K562 (cell line): ENCODE measurements at regions not wholly inside any gene's neighbourhood (a gene's known extent, or its start where the extent isn't known, plus 50 kb on each side); places are given as distances from the start of the nearest gene placed in this dataset.
A peak's percentile ranks its signal among the peaks of the same experiment; 100 is the strongest.

Experiments used
- ATAC-seq: fragments of 200-7000 bp; cut with Tn5 transposase; 3 replicates; pipeline ENCODE4 v1.9.1; 2020; ENCODE audit warnings: moderate library complexity
- BruUV-seq: library from RNA; stranded (reverse); fragments of 400-500 nt; replicated peaks from 2 replicates; lab custom pipeline; 2021; lab: Mats Ljungman, UMichigan
- CTCF ChIA-PET: fragments of 300-600 bp; formaldehyde crosslinking; extraction: SDS; loops from one replicate; lab custom pipeline; 2021; ENCODE audit warnings: low intra/inter-chr PET ratio; lab: Yijun Ruan, JAX
- POLR2A ChIA-PET: fragments of 300-600, 350-650 bp; sonication (Branson Sonifier 250); formaldehyde crosslinking; extraction: SDS; loops from one replicate; lab custom pipeline; 2021; ENCODE audit warnings: antibody characterized with exemption, inconsistent platforms; lab: Yijun Ruan, JAX
- DNase-seq, 4 experiments: peaks; one replicate each; pipeline versions ENCODE4 v3.0.0 to v3.0.0-alpha.2; 2011 to 2018; ENCODE audit warnings: low spot score in 3 of 4, mixed read lengths in 3 of 4; ENCODE audit errors: extremely low read depth in 1 of 4
- FAIRE-seq: peaks from 2 replicates; lab custom pipeline; 2011; peaks lifted over from hg19 to GRCh38; lab: Jason Lieb, UNC
- H2AFZ ChIP-seq: 2 replicates; pipeline ENCODE4 v1.6.0; 2011; ENCODE audit warnings: low read depth, low read length, control low read depth, inconsistent platforms
- H3K27ac ChIP-seq: fragments of 200-600 bp; 3 replicates; pipeline ENCODE4 v1.8.0; 2011; ENCODE audit warnings: low read depth, mild to moderate bottlenecking, control low read depth, inconsistent platforms, low read length, moderate library complexity, mixed read lengths; ENCODE audit errors: extremely low read depth
- H3K27me3 ChIP-seq, 2 experiments: fragments of 300-600 bp in 1 of 2; 2 replicates in 1 of 2; 3 replicates in 1 of 2; pipeline versions ENCODE4 v1.6.0 to v1.8.0; 2011; ENCODE audit warnings: inconsistent platforms in 2 of 2, low read length in 2 of 2, mild to moderate bottlenecking in 1 of 2, mixed read lengths in 1 of 2, moderate library complexity in 1 of 2; ENCODE audit not compliant: control insufficient read depth in 2 of 2, insufficient read depth in 2 of 2
- H3K36me3 ChIP-seq: fragments of 300-600 bp; 3 replicates; pipeline ENCODE4 v1.8.0; 2011; ENCODE audit warnings: mild to moderate bottlenecking, low read length, inconsistent platforms; ENCODE audit not compliant: control insufficient read depth, insufficient read depth
- H3K4me1 ChIP-seq, 2 experiments: fragments of 200-600 bp in 1 of 2; replicated peaks in 1 of 2; 2 replicates in 1 of 2; 3 replicates in 1 of 2; pipeline versions ENCODE4 v1.5.1 to v1.8.0; 2011; ENCODE audit warnings: inconsistent platforms in 2 of 2, low read length in 2 of 2, mild to moderate bottlenecking in 1 of 2, mixed read lengths in 1 of 2, moderate library complexity in 1 of 2; ENCODE audit not compliant: control insufficient read depth in 2 of 2, insufficient read depth in 2 of 2
- H3K4me2 ChIP-seq: 2 replicates; pipeline ENCODE4 v1.6.1; 2011; ENCODE audit warnings: low read length, control low read depth, inconsistent platforms, mixed read lengths; ENCODE audit not compliant: insufficient read depth
- H3K4me3 ChIP-seq: fragments of 200-600 bp; sonication (generic), shearing (Covaris generic); 2 replicates; pipeline ENCODE4 v1.5.1; 2016; ENCODE audit warnings: control low read depth, inconsistent platforms
- H3K79me2 ChIP-seq: fragments of 200-600 bp; 3 replicates; pipeline ENCODE4 v1.8.0; 2011; ENCODE audit warnings: low read length, inconsistent platforms; ENCODE audit not compliant: control insufficient read depth, insufficient read depth
- H3K9ac ChIP-seq, 2 experiments: 2 replicates each; pipeline versions ENCODE4 v1.6.0 to v1.6.1; 2011; ENCODE audit warnings: low read depth in 2 of 2, low read length in 2 of 2, control low read depth in 1 of 2, inconsistent platforms in 1 of 2, mild to moderate bottlenecking in 1 of 2, mixed read lengths in 1 of 2; ENCODE audit not compliant: insufficient read depth in 1 of 2
- H3K9me1 ChIP-seq: one replicate; pipeline ENCODE4 v1.6.0; 2011; ENCODE audit warnings: inconsistent platforms, mild to moderate bottlenecking, low read length, moderate library complexity; ENCODE audit not compliant: control insufficient read depth, insufficient read depth
- H3K9me3 ChIP-seq: replicated peaks from 2 replicates; pipeline ENCODE4 v1.5.1; 2011; ENCODE audit warnings: low read depth, low read length, inconsistent platforms; ENCODE audit not compliant: control insufficient read depth, insufficient read depth
- H4K20me1 ChIP-seq: replicated peaks from 2 replicates; pipeline ENCODE4 v1.6.1; 2011; ENCODE audit warnings: low read length, inconsistent platforms, mixed read lengths; ENCODE audit not compliant: control insufficient read depth, insufficient read depth
- CEBPB ChIP-seq: fragments of 450-650 bp; IDR thresholded peaks from 2 replicates; pipeline ENCODE4 v1.6.1; 2016; ENCODE audit warnings: missing genetic modification characterization, missing compliant biosample characterization
- CEBPG ChIP-seq, 3 experiments: fragments of 200-800 bp in 1 of 3; sonication (Bioruptor generic) in 1 of 3; sonication (generic) in 1 of 3; formaldehyde crosslinking in 1 of 3; IDR thresholded peaks in 2 of 3; conservative IDR thresholded peaks in 1 of 3; 2 replicates each; pipeline versions ENCODE4 v1.6.1 to v1.8.0; 2016 to 2022; ENCODE audit warnings: missing compliant biosample characterization in 2 of 3, missing genetic modification characterization in 2 of 3, mild to moderate bottlenecking in 1 of 3, missing genetic modification reagents in 1 of 3
- CHD2 ChIP-seq: IDR thresholded peaks from 2 replicates; pipeline ENCODE4 v1.6.1; 2011; ENCODE audit warnings: low read depth, low read length
- NFIX ChIP-seq: fragments of 250-450 bp; sonication (Bioruptor Pico); IDR thresholded peaks from 2 replicates; pipeline ENCODE4 v1.4.0; 2020; ENCODE audit warnings: low read depth, mild to moderate bottlenecking, moderate library complexity
- POLR3G ChIP-seq: IDR thresholded peaks from 2 replicates; pipeline ENCODE4 v1.6.1; 2011; ENCODE audit not compliant: insufficient read length, insufficient replicate concordance; ENCODE audit errors: extremely low read depth
- SMAD2 ChIP-seq: fragments of 150-350 bp; IDR thresholded peaks from 2 replicates; pipeline ENCODE4 v1.6.1; 2014; ENCODE audit warnings: low read depth, mild to moderate bottlenecking, low read length
- SMARCA5 ChIP-seq: fragments of 450-650 bp; IDR thresholded peaks from 2 replicates; pipeline ENCODE4 v1.6.1; 2016
- SMC3 ChIP-seq: conservative IDR thresholded peaks from 2 replicates; pipeline ENCODE4 v1.6.1; 2011; ENCODE audit warnings: low read depth, low read length, improper control_type of control experiment; ENCODE audit not compliant: insufficient read depth
- WGBS: fragments of 100-300 bp; shearing (Covaris generic); methylation state at CpG from one replicate; pipeline ENCODE4 v1.1.6; 2016; ENCODE audit warnings: low coverage, mixed read lengths; ENCODE audit not compliant: insufficient coverage; ENCODE audit errors: missing lambda C conversion rate; 5-methylcytosine and 5-hydroxymethylcytosine counted together
- in situ Hi-C: fragments of 300-500 bp; cut with MboI; formaldehyde crosslinking; loops from 4 replicates; pipeline ENCODE4 v1.15.0; 2018; ENCODE audit warnings: inconsistent platforms, mixed read lengths
- intact Hi-C: fragments of 100-400 bp; cut with micrococcal nuclease; formaldehyde crosslinking; loops from 2 replicates; pipeline ENCODE4 v1.14.2; 2022

DNA sequence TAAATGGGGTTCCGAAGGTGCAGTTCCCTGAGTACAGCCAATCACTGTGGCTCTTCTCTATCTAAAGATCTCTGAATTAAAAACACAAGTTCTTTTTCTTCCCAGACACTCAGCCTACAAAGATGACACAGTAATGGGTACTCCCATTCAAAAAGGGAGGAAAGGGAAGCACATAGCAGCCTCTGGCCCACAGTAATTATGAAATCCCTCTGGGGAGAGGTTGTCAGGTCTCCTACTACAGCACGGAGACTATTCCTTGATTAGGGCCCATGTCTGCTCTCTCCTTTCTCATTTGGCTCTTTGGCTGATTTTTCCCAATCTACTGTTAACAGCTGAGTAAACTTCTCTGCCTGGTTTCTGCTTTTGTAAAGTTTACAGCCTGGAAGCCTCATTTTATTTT lies 62.0 kb upstream of the RANBP3L start (continued):
- TF ChIP-seq SMC3 (no peak), NFIX (CRISPR knock-in tag) (no peak), CHD2 (no peak), SMARCA5 (no peak), POLR3G (no peak)

DNA sequence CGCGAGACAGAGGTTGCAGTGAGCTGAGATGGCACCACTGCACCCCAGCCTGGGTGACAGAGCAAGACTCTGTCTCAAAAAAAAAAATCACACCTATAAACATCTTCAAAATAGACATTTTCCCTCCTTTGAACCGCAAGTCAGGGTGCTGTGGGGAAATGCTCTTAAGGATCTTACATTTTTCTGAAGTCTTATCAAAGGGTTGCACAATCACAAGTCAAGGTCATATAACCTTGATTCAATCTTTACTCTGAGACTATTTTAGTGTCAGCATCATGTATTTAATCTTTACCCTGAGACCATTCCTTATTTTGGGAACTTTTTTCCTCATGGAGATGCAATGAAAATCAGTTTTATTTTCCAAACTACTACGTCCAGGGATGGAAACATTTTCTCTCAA lies 62.8 kb upstream of the RANBP3L start:
- ChIA-PET POLR2A (interaction anchor here (0.7 kb wide), 1 partner anchor 9 kb away, joined by 3 read pairs; no protein-coding TSS in a partner anchor), CTCF (no interaction called here)
- no peaks in the 10 kb centered on the region for H3K36me3 ChIP-seq
- H3K9me1 ChIP-seq, result no peaks in the 10 kb centered on the region
- FAIRE-seq, result no peak
- no peaks in the 10 kb centered on the region; a peak in 1 of 5 replicates for H3K27me3 ChIP-seq
- no peaks in the 10 kb centered on the region for H3K79me2 ChIP-seq
- intact Hi-C loops, result no loop called here
- H3K4me3 ChIP-seq, result no peak overlapping the region
- DNase-seq, result no peak
- no peaks in the 10 kb centered on the region for H3K9me3 ChIP-seq
- no peak overlapping the region for H3K4me2 ChIP-seq
- 0% methylated on average over 4 of the region's 4 CpGs for WGBS
- no peaks in the 10 kb centered on the region for H4K20me1 ChIP-seq
- no TSS peak for BruUV-seq
- in situ Hi-C loops, result no loop called here
- H3K27ac ChIP-seq, result no peak overlapping the region
- no peaks in the 10 kb centered on the region for H3K4me1 ChIP-seq
- TF ChIP-seq CEBPG (CRISPR knock-in tag; IDR thresholded peaks at IDR 0.05) (no peak), CEBPG (tag; conservative IDR thresholded peaks at IDR 0.05 in 1 of 2, IDR thresholded peaks at IDR 0.05 in 1 of 2) (peak in 1 of 2 experiments; percentile 76; a peak in 3 of 4 replicates), CEBPB (tag) (peak; percentile 90), SMAD2 (no peak)
- no peak overlapping the region for H2AFZ ChIP-seq
- no peak for ATAC-seq
- H3K9ac ChIP-seq, result no peak overlapping the region
